Astrocyte of the spinal cord (primary cell): ENCODE measurements at regions not wholly inside any gene's neighbourhood (a gene's known extent, or its start where the extent isn't known, plus 50 kb on each side); places are given as distances from the start of the nearest gene placed in this dataset.

ENCODE experiments used
- DNase-seq: peaks from one replicate; pipeline ENCODE4 v3.0.0; 2011; ENCODE audit warnings: low read depth, low spot score
- H3K4me3 ChIP-seq: 2 replicates; pipeline ENCODE4 v1.5.1; 2011; ENCODE audit warnings: low read depth, mild to moderate bottlenecking, low read length, moderate library complexity
- in situ Hi-C: cut with HindIII; loops from 2 replicates; pipeline ENCODE4 v1.10.0; 2017; ENCODE audit warnings: low sequenced_read_pairs
- TF ChIP-seq, protein P1 (sequence below): IDR thresholded peaks from 2 replicates; pipeline ENCODE4 v1.5.1; 2012; ENCODE audit warnings: low read depth, mild to moderate bottlenecking, low read length, inconsistent platforms

DNA sequence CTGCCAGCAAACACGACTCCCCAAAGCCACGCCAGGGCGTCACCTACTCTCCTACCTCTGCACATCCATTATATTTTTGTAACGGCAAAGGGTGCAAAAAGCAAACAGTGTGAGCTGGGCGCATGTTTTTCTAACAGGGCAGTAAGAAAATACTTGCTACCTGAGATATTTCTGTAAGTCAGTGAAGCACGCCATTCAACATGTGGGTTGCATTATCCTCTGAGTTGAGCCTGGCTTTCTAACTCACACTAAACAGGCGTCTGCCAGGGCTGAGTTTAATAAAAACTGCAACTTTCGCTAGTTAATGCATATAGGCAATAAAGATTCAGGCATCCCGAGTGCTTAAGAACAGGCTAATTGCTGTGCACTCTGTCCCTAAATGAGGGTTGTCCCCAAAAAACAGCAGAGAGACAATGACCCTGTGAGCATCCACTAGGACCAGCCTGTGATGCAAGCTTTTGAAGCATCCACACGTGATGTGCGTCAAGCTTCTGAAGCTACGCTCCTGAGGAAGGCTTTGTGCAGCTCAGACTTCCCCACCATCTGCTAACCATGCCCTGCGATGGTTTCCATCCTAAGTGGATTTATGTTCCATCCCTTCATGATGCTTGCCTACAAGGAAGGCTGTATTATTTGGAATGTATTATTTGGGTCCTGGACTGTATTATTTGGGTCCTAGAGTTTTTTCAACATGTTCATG is 70.0 kb upstream of the SIM2 start:
- TF ChIP-seq, protein P1, sequence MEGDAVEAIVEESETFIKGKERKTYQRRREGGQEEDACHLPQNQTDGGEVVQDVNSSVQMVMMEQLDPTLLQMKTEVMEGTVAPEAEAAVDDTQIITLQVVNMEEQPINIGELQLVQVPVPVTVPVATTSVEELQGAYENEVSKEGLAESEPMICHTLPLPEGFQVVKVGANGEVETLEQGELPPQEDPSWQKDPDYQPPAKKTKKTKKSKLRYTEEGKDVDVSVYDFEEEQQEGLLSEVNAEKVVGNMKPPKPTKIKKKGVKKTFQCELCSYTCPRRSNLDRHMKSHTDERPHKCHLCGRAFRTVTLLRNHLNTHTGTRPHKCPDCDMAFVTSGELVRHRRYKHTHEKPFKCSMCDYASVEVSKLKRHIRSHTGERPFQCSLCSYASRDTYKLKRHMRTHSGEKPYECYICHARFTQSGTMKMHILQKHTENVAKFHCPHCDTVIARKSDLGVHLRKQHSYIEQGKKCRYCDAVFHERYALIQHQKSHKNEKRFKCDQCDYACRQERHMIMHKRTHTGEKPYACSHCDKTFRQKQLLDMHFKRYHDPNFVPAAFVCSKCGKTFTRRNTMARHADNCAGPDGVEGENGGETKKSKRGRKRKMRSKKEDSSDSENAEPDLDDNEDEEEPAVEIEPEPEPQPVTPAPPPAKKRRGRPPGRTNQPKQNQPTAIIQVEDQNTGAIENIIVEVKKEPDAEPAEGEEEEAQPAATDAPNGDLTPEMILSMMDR = no peak
- DNase-seq = no peak
- no peak overlapping the region for H3K4me3 ChIP-seq
- in situ Hi-C loops = no loop called here

DNA sequence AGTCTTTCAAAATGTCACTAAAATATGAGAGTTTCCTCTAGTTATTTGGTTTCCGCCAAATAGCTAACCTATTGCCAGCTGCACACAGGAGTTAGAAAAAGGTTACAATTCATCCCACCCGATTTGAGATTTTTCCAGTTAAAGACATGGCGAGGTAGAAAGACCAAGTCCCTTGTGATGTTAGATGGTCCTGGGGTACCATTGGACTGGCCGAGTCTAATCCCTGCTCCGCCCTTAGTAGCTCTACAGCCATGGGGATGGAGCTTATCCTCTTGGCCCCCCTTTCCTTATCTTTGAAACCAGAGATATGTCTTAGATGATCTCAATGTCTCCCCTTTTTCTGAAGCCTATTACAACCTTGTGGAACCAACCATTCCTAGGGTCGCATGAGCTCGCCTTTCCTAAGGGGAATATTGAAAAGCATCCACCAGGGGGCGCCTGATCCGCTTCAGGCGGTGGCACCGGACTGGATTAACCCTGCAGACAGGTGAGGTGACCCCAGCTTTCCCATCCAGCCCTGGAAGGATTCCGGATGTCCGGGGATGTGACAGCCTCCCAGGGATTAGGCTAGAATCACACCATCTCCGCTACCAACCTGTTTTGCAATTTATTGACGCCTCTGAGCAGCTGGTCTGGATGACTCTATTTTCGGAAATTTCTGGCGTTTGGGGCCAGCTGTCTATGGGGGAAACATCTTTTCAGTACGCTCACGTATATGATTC is 68.3 kb upstream of the SIM2 start:
- in situ Hi-C loops = no loop called here
- peak; percentile 22 for DNase-seq
- TF ChIP-seq, protein P1 = peak; percentile 76
- H3K4me3 ChIP-seq = no peak overlapping the region

DNA sequence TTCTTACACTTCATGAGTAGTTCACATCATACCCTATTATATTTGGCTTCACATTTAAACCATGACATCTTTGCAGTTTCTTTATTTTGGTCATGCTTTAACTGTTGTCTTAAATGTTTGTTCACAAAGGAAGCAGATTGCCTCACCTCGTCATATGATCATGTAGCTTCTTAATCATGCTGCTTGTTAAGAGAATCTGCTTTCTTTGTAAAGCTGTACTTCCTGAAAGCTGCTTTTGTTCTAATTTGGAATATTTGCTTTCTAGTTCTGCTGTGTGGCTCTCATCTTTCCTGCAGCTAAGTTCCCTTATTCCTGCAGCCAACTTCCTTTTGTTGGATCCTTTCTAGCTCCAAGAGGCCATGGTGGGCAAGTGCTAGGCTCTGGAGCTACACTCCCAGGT is 62.9 kb upstream of the SIM2 start:
- in situ Hi-C loops = no loop called here
- TF ChIP-seq, protein P1 = no peak
- no peak overlapping the region for H3K4me3 ChIP-seq
- no peak for DNase-seq

DNA sequence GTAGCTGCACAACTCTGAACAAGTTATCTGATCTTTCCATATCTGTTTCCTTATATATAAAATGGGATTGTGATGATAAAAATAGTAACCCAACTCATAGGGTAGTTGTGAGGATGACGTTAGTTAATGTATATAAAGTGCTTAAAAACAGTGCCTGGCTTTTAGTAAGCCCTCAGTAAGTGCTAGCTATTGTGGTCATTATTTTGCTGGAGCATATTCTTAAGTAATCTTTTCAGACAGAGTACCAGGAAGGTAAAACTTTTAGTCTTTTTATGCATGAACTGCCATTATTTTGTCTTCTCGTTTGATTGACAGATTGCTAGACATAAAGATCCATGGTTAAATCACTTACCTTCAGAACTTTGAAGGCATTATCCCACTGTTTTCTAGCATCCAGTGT is 62.5 kb upstream of the SIM2 start:
- TF ChIP-seq, protein P1 = no peak
- H3K4me3 ChIP-seq = no peak overlapping the region
- in situ Hi-C loops = no loop called here
- DNase-seq = no peak

DNA sequence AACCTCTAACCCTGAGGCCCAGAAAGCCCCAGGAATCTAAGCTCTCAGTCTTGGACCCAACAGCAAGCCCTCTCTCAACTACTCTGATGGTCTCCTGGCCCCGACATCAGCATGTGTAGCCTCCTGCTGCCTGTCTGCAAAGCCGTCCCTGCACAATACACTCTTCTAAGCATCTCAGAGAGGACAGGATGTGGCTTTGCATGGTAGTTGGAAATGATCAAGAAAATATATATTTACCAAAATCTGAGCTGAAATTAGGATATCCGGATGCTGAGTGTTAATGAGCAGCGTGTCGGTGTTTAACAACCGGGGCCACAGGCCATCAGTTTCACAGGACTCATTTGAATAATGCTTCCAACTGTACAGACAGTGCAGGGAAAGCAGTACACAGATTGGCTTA is 59.1 kb upstream of the SIM2 start:
- in situ Hi-C loops = no loop called here
- TF ChIP-seq, protein P1 = no peak

DNA sequence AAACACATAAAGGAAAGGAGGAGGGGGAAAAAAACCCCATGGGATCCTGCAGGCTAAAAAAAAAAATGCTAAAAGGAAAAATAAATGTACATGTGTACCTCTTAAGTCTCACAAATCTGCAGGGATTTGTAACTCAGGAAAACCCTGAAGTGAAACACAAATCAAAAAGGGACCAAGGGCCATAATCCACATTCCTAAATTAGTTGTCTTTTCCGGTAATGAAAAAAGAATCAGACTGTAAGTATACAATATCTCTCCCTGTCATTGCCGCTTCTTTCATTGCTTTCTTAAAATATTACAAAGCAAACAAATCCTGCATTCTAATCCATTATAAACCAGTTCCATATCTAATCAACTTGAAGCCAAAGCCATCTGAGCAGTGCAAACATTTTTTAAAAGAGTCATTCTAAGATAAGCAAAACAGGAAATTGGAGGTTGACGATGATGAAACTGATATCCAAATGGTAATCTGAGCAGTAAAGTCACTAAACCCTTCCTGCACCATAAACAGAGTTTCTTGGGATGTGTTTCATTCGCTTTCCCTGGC is 58.7 kb upstream of the SIM2 start:
- H3K4me3 ChIP-seq = no peak overlapping the region
- DNase-seq = no peak
- in situ Hi-C loops = no loop called here
- TF ChIP-seq, protein P1 = no peak

More for the DNA sequence above, 59.1 kb upstream of the SIM2 start:
- H3K4me3 ChIP-seq = no peak overlapping the region
- no peak for DNase-seq
